ENCODE measurements at regions not wholly inside any gene's neighbourhood (a gene's known extent, or its start where the extent isn't known, plus 50 kb on each side); places are given as distances from the start of the nearest gene placed in this dataset.

- no peak overlapping the region for H3K14ac ChIP-seq (ENCODE audit: insufficient read length)
- H4K91ac ChIP-seq (replicated peaks; ENCODE audit: insufficient read length, low read length) = no peak overlapping the region
- FAIRE-seq (no peak), DNase-seq (ENCODE audit: low read depth in 1 of 2, low spot score in 2 of 2) (no peak)
- no peak overlapping the region for H3K23ac ChIP-seq (ENCODE audit: insufficient read length)
- H2BK120ac ChIP-seq (replicated peaks; ENCODE audit: low read depth, low read length) = no peak overlapping the region
- H3K18ac ChIP-seq (ENCODE audit: extremely low read depth, low read length) = no peak overlapping the region
- no peaks in the 10 kb centered on the region for H3K27me3 ChIP-seq (replicated peaks in 1 of 4; ENCODE audit: control insufficient read depth in 3 of 4, extremely low read depth in 1 of 4, insufficient read depth in 3 of 4, low read length in 3 of 4)
- no peak overlapping the region for H4K5ac ChIP-seq (ENCODE audit: insufficient read length, low read depth, low read length)
- H2BK15ac ChIP-seq (ENCODE audit: low read length) = no peak overlapping the region
- no peaks in the 10 kb centered on the region for H3K79me1 ChIP-seq (ENCODE audit: low read depth, low read length)
- H4K20me1 ChIP-seq (replicated peaks in 1 of 2; ENCODE audit: control insufficient read depth in 1 of 2, insufficient read depth in 2 of 2, low read length in 2 of 2) = no peaks in the 10 kb centered on the region
- H2BK12ac ChIP-seq (ENCODE audit: low read depth, low read length) = no peak overlapping the region
- H3K79me2 ChIP-seq (ENCODE audit: control insufficient read depth in 1 of 2, insufficient read depth in 2 of 2, low read length in 2 of 2) = no peaks in the 10 kb centered on the region
- H3K9ac ChIP-seq (replicated peaks in 1 of 4; ENCODE audit: extremely low read depth in 1 of 4, low read depth in 3 of 4, low read length in 3 of 4) = no peak overlapping the region
- WGBS, 2 experiments (ENCODE audit: extremely low coverage in 1 of 2, insufficient coverage in 1 of 2, insufficient read length in 1 of 2, insufficient replicate concordance in 2 of 2, low coverage in 1 of 2, low lambda C conversion rate in 2 of 2, missing lambda C conversion rate in 1 of 2) = 60% methylated on average over 3 of the region's 3 CpGs; no CpG with 5 or more reads in 1 of the 2 experiments
- H3K9me3 ChIP-seq (ENCODE audit: insufficient read depth in 2 of 2, low read depth in 1 of 2, low read length in 1 of 2) = peaks cover 23 to 27% of the 10 kb centered on the region in 2 experiments
- no peak overlapping the region for H3K4me3 ChIP-seq (ENCODE audit: extremely low read depth in 1 of 4, insufficient read depth in 2 of 4, low read depth in 3 of 4, low read length in 4 of 4)
- no peak overlapping the region for H3K27ac ChIP-seq (ENCODE audit: low read depth, low read length)
- ChIA-PET CTCF (ENCODE audit: partially characterized antibody) (interaction anchor here (1.5 kb wide), 1 partner anchor 9 kb away, joined by 6 read pairs; no protein-coding TSS in a partner anchor), POLR2A (ENCODE audit: partially characterized antibody) (no interaction called here)
- H3K23me2 ChIP-seq (ENCODE audit: low read depth, low read length) = no peaks in the 10 kb centered on the region
- H3K4ac ChIP-seq (replicated peaks; ENCODE audit: insufficient read length, low read depth, low read length) = no peak overlapping the region
- H3K4me1 ChIP-seq (replicated peaks in 1 of 4; ENCODE audit: control insufficient read depth in 3 of 4, insufficient read depth in 4 of 4, low read length in 3 of 4) = peaks cover 0 to 9% (median 4%) of the 10 kb centered on the region in 4 experiments; a peak in 4 of 7 replicates
- no peak overlapping the region for H4K8ac ChIP-seq (ENCODE audit: extremely low read depth, insufficient read depth, low read length)
- peaks cover 0 to 5% (median 0%) of the 10 kb centered on the region in 4 experiments; a peak in 2 of 8 replicates for H3K36me3 ChIP-seq (ENCODE audit: control insufficient read depth in 2 of 4, insufficient read depth in 4 of 4, low read length in 3 of 4)
- no peak overlapping the region for H2AK5ac ChIP-seq (ENCODE audit: low read depth, low read length)
- no peak overlapping the region for H3K56ac ChIP-seq (replicated peaks; ENCODE audit: insufficient read length, low read depth, low read length)
- H2BK5ac ChIP-seq (ENCODE audit: low read depth, low read length) = no peak overlapping the region
- no peak overlapping the region for H2BK20ac ChIP-seq (ENCODE audit: low read length)
- no peak overlapping the region for H3K4me2 ChIP-seq (ENCODE audit: insufficient read depth in 1 of 2, low read depth in 2 of 2, low read length in 2 of 2)
- H2AFZ ChIP-seq (ENCODE audit: low read length) = no peak overlapping the region
- TF ChIP-seq KDM4A (IDR thresholded peaks at IDR 0.05; ENCODE audit: low read depth, low read length, severe bottlenecking) (no peak), CREB1 (IDR thresholded peaks at IDR 0.05) (no peak), SUZ12 (IDR thresholded peaks at IDR 0.05; ENCODE audit: low read length) (no peak), CEBPB (IDR thresholded peaks at IDR 0.05; ENCODE audit: low read depth, low read length) (no peak), POU5F1 (IDR thresholded peaks at IDR 0.05; ENCODE audit: low read depth, low read length) (no peak), CHD2 (IDR thresholded peaks at IDR 0.05; ENCODE audit: low read length) (no peak), MAFK (IDR thresholded peaks at IDR 0.05; ENCODE audit: low read depth, low read length) (no peak), ATF2 (IDR thresholded peaks at IDR 0.05; ENCODE audit: low read length) (no peak), YY1 (IDR thresholded peaks at IDR 0.05; ENCODE audit: low read depth, low read length) (no peak), CTBP2 (IDR thresholded peaks at IDR 0.05; ENCODE audit: borderline replicate concordance, insufficient read depth, insufficient read length, low read length) (no peak), BACH1 (IDR thresholded peaks at IDR 0.05; ENCODE audit: low read length) (no peak), TAF1 (IDR thresholded peaks at IDR 0.05; ENCODE audit: low read depth, low read length) (no peak), SIRT6 (IDR thresholded peaks at IDR 0.05; ENCODE audit: low read length) (no peak), SIX5 (IDR thresholded peaks at IDR 0.05; ENCODE audit: low read depth, low read length) (no peak), CBX5 (IDR thresholded peaks at IDR 0.05; ENCODE audit: low read depth, low read length) (no peak)
Measured at GRCh38 chr14:22329371-22329770, 259.7 kb downstream of the DAD1 start.
